ENCODE measurements at regions not wholly inside any gene's neighbourhood (a gene's known extent, or its start where the extent isn't known, plus 50 kb on each side); places are given as distances from the start of the nearest gene placed in this dataset.
"Not testable (repeated sequence)": the region's sequence is repeated elsewhere in the genome, so short reads cannot be mapped to it uniquely, and the experiment has no call there.

- no peaks in the 10 kb centered on the region for H3K4me1 Mint-ChIP-seq (ENCODE audit: low read depth in 2 of 2)
- ATAC-seq (replicated peaks) (no peak), DNase-seq (no peak)
- H3K27ac Mint-ChIP-seq, result no peak overlapping the region
- H3K4me3 Mint-ChIP-seq, result no peak overlapping the region
- peaks cover 39 to 43% of the 10 kb centered on the region in 2 donors for H3K27me3 Mint-ChIP-seq
- H3K36me3 Mint-ChIP-seq (ENCODE audit: insufficient read depth), result no peaks in the 10 kb centered on the region
- no peaks in the 10 kb centered on the region for H3K9me3 Mint-ChIP-seq
These were observed 333.6 kb downstream of the METTL4 start for GRCh38 chr18:2237706-2238105.

- Mint-ChIP-seq H3K36me3 (ENCODE audit: insufficient read depth) (no peaks in the 10 kb centered on the region), H3K4me1 (ENCODE audit: low read depth in 2 of 2) (no peaks in the 10 kb centered on the region), H3K27me3 (peaks cover 56 to 66% of the 10 kb centered on the region in 2 donors), H3K4me3 (no peak overlapping the region), H3K9me3 (no peaks in the 10 kb centered on the region), H3K27ac (no peak overlapping the region)
- ATAC-seq (replicated peaks), result no peak
- no peak for DNase-seq
These were observed 331.0 kb downstream of the METTL4 start for GRCh38 chr18:2240311-2240705.

GRCh38 chr18:2244641-2245040 lies 326.7 kb downstream of the METTL4 start:
- DNase-seq, result no peak
- H3K9me3 Mint-ChIP-seq, result peaks cover 1 to 8% of the 10 kb centered on the region in 2 donors
- no peaks in the 10 kb centered on the region for H3K4me1 Mint-ChIP-seq (ENCODE audit: low read depth in 2 of 2)
- ATAC-seq (replicated peaks), result no peak
- no peaks in the 10 kb centered on the region for H3K36me3 Mint-ChIP-seq (ENCODE audit: insufficient read depth)
- no peak overlapping the region for H3K4me3 Mint-ChIP-seq
- peaks cover 52 to 59% of the 10 kb centered on the region in 2 donors for H3K27me3 Mint-ChIP-seq
- no peak overlapping the region for H3K27ac Mint-ChIP-seq

GRCh38 chr18:2247101-2247500 lies 324.2 kb downstream of the METTL4 start:
- ATAC-seq (replicated peaks); H3K9me3 Mint-ChIP-seq; H3K36me3 Mint-ChIP-seq (ENCODE audit: insufficient read depth); H3K27ac Mint-ChIP-seq; H3K4me3 Mint-ChIP-seq; DNase-seq; H3K4me1 Mint-ChIP-seq (ENCODE audit: low read depth in 2 of 2): not testable (repeated sequence)
- H3K27me3 Mint-ChIP-seq, result peaks cover 36 to 43% of the 10 kb centered on the region in 2 donors

GRCh38 chr18:2254977-2255376 lies 316.3 kb downstream of the METTL4 start:
- no peaks in the 10 kb centered on the region for H3K27me3 Mint-ChIP-seq
- no peaks in the 10 kb centered on the region for H3K4me1 Mint-ChIP-seq (ENCODE audit: low read depth in 2 of 2)
- no peak overlapping the region for H3K27ac Mint-ChIP-seq
- no peaks in the 10 kb centered on the region for H3K9me3 Mint-ChIP-seq
- H3K4me3 Mint-ChIP-seq, result no peak overlapping the region
- no peaks in the 10 kb centered on the region for H3K36me3 Mint-ChIP-seq (ENCODE audit: insufficient read depth)
- no peak for DNase-seq
- no peak for ATAC-seq (replicated peaks)

- no peak for ATAC-seq (replicated peaks)
- Mint-ChIP-seq H3K27ac (no peak overlapping the region), H3K4me3 (no peak overlapping the region), H3K9me3 (no peaks in the 10 kb centered on the region), H3K27me3 (peaks cover 0 to 5% of the 10 kb centered on the region in 2 donors), H3K4me1 (ENCODE audit: low read depth in 2 of 2) (no peaks in the 10 kb centered on the region), H3K36me3 (ENCODE audit: insufficient read depth) (no peaks in the 10 kb centered on the region)
- DNase-seq, result no peak
These were observed 314.7 kb downstream of the METTL4 start for GRCh38 chr18:2256577-2256976.

GRCh38 chr18:2258954-2259353 lies 312.4 kb downstream of the METTL4 start:
- no peak overlapping the region for H3K27ac Mint-ChIP-seq
- no peaks in the 10 kb centered on the region for H3K36me3 Mint-ChIP-seq (ENCODE audit: insufficient read depth)
- peaks cover 0 to 15% of the 10 kb centered on the region in 2 donors for H3K27me3 Mint-ChIP-seq
- H3K4me1 Mint-ChIP-seq (ENCODE audit: low read depth in 2 of 2), result no peaks in the 10 kb centered on the region
- ATAC-seq (replicated peaks) (no peak), DNase-seq (no peak)
- no peaks in the 10 kb centered on the region for H3K9me3 Mint-ChIP-seq
- no peak overlapping the region for H3K4me3 Mint-ChIP-seq

GRCh38 chr18:2263303-2263890 lies 307.9 kb downstream of the METTL4 start:
- Mint-ChIP-seq H3K9me3 (no peaks in the 10 kb centered on the region), H3K27ac (no peak overlapping the region), H3K4me1 (ENCODE audit: low read depth in 2 of 2) (no peaks in the 10 kb centered on the region), H3K36me3 (ENCODE audit: insufficient read depth) (no peaks in the 10 kb centered on the region), H3K27me3 (peaks cover 20 to 39% of the 10 kb centered on the region in 2 donors), H3K4me3 (no peak overlapping the region)
- no peak for DNase-seq
- no peak for ATAC-seq (replicated peaks)

- peaks cover 18 to 24% of the 10 kb centered on the region in 2 donors for H3K27me3 Mint-ChIP-seq
- no peak overlapping the region for H3K4me3 Mint-ChIP-seq
- H3K36me3 Mint-ChIP-seq (ENCODE audit: insufficient read depth), result no peaks in the 10 kb centered on the region
- ATAC-seq (replicated peaks) (no peak), DNase-seq (no peak)
- H3K9me3 Mint-ChIP-seq, result no peaks in the 10 kb centered on the region
- H3K27ac Mint-ChIP-seq, result no peak overlapping the region
- H3K4me1 Mint-ChIP-seq (ENCODE audit: low read depth in 2 of 2), result no peaks in the 10 kb centered on the region
These were observed 296.7 kb downstream of the METTL4 start for GRCh38 chr18:2274613-2275012.

GRCh38 chr18:2281086-2281485 lies 290.2 kb downstream of the METTL4 start:
- no peaks in the 10 kb centered on the region for H3K9me3 Mint-ChIP-seq
- ATAC-seq (replicated peaks), result no peak
- no peak overlapping the region for H3K4me3 Mint-ChIP-seq
- no peaks in the 10 kb centered on the region for H3K36me3 Mint-ChIP-seq (ENCODE audit: insufficient read depth)
- no peak overlapping the region for H3K27ac Mint-ChIP-seq
- no peaks in the 10 kb centered on the region for H3K4me1 Mint-ChIP-seq (ENCODE audit: low read depth in 2 of 2)
- no peak for DNase-seq
- no peaks in the 10 kb centered on the region for H3K27me3 Mint-ChIP-seq

- Mint-ChIP-seq H3K9me3 (no peaks in the 10 kb centered on the region), H3K36me3 (ENCODE audit: insufficient read depth) (no peaks in the 10 kb centered on the region), H3K27me3 (no peaks in the 10 kb centered on the region), H3K4me1 (ENCODE audit: low read depth in 2 of 2) (no peaks in the 10 kb centered on the region), H3K27ac (no peak overlapping the region), H3K4me3 (no peak overlapping the region)
- ATAC-seq (replicated peaks), result no peak
- no peak for DNase-seq
These were observed 289.6 kb downstream of the METTL4 start for GRCh38 chr18:2281523-2282199.

GRCh38 chr18:2293109-2293839 lies 278.0 kb downstream of the METTL4 start:
- Mint-ChIP-seq H3K4me1 (ENCODE audit: low read depth in 2 of 2) (no peaks in the 10 kb centered on the region), H3K27ac (no peak overlapping the region), H3K27me3 (peaks cover 48 to 59% of the 10 kb centered on the region in 2 donors), H3K4me3 (no peak overlapping the region), H3K9me3 (no peaks in the 10 kb centered on the region), H3K36me3 (ENCODE audit: insufficient read depth) (no peaks in the 10 kb centered on the region)
- DNase-seq (no peak), ATAC-seq (replicated peaks) (no peak)

- Mint-ChIP-seq H3K27me3 (peaks cover 18 to 36% of the 10 kb centered on the region in 2 donors), H3K36me3 (ENCODE audit: insufficient read depth) (no peaks in the 10 kb centered on the region), H3K4me3 (no peak overlapping the region), H3K4me1 (ENCODE audit: low read depth in 2 of 2) (no peaks in the 10 kb centered on the region), H3K9me3 (no peaks in the 10 kb centered on the region), H3K27ac (no peak overlapping the region)
- no peak for ATAC-seq (replicated peaks)
- no peak for DNase-seq
These were observed 270.0 kb downstream of the METTL4 start for GRCh38 chr18:2301316-2301715.

- Mint-ChIP-seq H3K27ac (no peak overlapping the region), H3K9me3 (no peaks in the 10 kb centered on the region), H3K4me1 (ENCODE audit: low read depth in 2 of 2) (no peaks in the 10 kb centered on the region), H3K4me3 (no peak overlapping the region), H3K27me3 (peaks cover 21 to 39% of the 10 kb centered on the region in 2 donors), H3K36me3 (ENCODE audit: insufficient read depth) (no peaks in the 10 kb centered on the region)
- DNase-seq, result no peak
- ATAC-seq (replicated peaks), result no peak
These were observed 269.3 kb downstream of the METTL4 start for GRCh38 chr18:2302012-2302411.

All from effector memory CD8-positive, alpha-beta T cell (primary cell).